Sigmoid colon (tissue), 6 donors: ENCODE measurements at regions not wholly inside any gene's neighbourhood (a gene's known extent, or its start where the extent isn't known, plus 50 kb on each side); places are given as distances from the start of the nearest gene placed in this dataset.

Experiments
- DNase-seq: peaks from one replicate; pipeline ENCODE4 v3.0.0-alpha.2; 2019
- H3K27ac ChIP-seq, 4 donors: fragments of 200-600 bp; sonication (generic); one replicate each; pipeline ENCODE4 v1.5.1; 2016 to 2019; ENCODE audit warnings: mild to moderate bottlenecking in 1 of 4
- H3K27me3 ChIP-seq, 3 donors: fragments of 200-600 bp; sonication (generic); one replicate each; pipeline ENCODE4 v1.5.1; 2019; ENCODE audit warnings: mild to moderate bottlenecking in 1 of 3
- H3K36me3 ChIP-seq, 4 donors: fragments of 200-600 bp; sonication (generic); one replicate each; pipeline ENCODE4 v1.5.1; 2016 to 2019
- H3K4me1 ChIP-seq, 4 donors: fragments of 200-600 bp; sonication (generic); one replicate each; pipeline ENCODE4 v1.5.1; 2017 to 2019
- H3K4me3 ChIP-seq, 4 donors: fragments of 200-600 bp; sonication (generic); one replicate each; pipeline ENCODE4 v1.5.1; 2017 to 2019; ENCODE audit warnings: mild to moderate bottlenecking in 2 of 4, moderate library complexity in 1 of 4
- H3K9me3 ChIP-seq, 4 donors: fragments of 200-600 bp in 3 of 4; sonication (generic) in 3 of 4; one replicate each; pipeline versions ENCODE4 v1.5.1 to v1.6.1; 2013 to 2019
- EP300 ChIP-seq, 4 donors: sonication (generic); formaldehyde crosslinking; IDR thresholded peaks; one replicate each; pipeline ENCODE4 v1.6.1; 2017; ENCODE audit warnings: antibody characterized with exemption in 4 of 4
- POLR2A ChIP-seq, 2 donors: fragments of 450-650 bp; IDR thresholded peaks; one replicate each; pipeline ENCODE4 v1.6.1; 2016; ENCODE audit warnings: antibody characterized with exemption in 2 of 2, mild to moderate bottlenecking in 2 of 2, moderate library complexity in 2 of 2
- POLR2AphosphoS5 ChIP-seq, 4 donors: sonication (generic); formaldehyde crosslinking; IDR thresholded peaks; one replicate each; pipeline ENCODE4 v1.6.1; 2017; ENCODE audit warnings: antibody characterized with exemption in 4 of 4
- WGBS, 2 donors: extraction: QIAGEN DNeasy Blood & Tissue Kit; methylation state at CpG; one replicate each; pipeline ENCODE4 v1.1.7; 2013; 5-methylcytosine and 5-hydroxymethylcytosine counted together
- intact Hi-C: fragments of 100-400 bp; cut with DNase I; formaldehyde crosslinking; loops from one replicate; pipeline ENCODE4 v1.15.1; 2023
- TF ChIP-seq, protein P1 (sequence below), 4 experiments: fragments of 450-650 bp in 3 of 4; fragments of 200-600 bp in 1 of 4; IDR thresholded peaks; one replicate each; pipeline ENCODE4 v1.5.1; 2016 to 2019; ENCODE audit warnings: antibody characterized with exemption in 4 of 4, mild to moderate bottlenecking in 3 of 4, moderate library complexity in 2 of 4
- donor health status: healthy with polysubstance abuse.
- donor health status: healthy.

GRCh38 chr15:57816599-57816998 is 110.1 kb downstream of the POLR2M start:
- 74 to 84% methylated on average over 6 of the region's 6 CpGs for WGBS, 2 donors
- intact Hi-C loops, result no loop called here
- no peaks in the 10 kb centered on the region for H3K4me1 ChIP-seq

DNA sequence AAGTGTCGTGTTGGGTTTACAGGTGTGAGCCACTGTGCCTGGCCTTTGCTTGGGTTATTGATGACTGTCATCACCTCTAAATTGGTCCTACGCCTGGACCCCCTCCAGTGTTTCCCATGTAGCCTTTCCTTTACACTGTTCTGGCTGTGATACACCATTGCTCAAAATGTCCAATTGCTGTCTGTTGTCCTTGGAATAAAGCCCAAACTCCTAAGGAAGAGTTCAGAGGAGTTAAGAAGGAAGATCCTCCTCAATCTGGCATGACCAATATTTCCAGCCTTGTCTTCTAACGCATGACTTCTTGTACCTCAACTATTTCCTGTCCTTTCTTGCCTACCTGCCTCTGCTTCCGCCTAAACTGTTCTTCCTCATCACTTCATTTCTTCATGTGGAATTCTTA is 113.1 kb downstream of the POLR2M start:
- intact Hi-C loops, result no loop called here
- no peak overlapping the region for H3K27ac ChIP-seq
- no peak for DNase-seq
- no peaks in the 10 kb centered on the region for H3K9me3 ChIP-seq
- 93% methylated on average over 4 of the region's 4 CpGs for WGBS, 2 donors
- H3K36me3 ChIP-seq, result no peaks in the 10 kb centered on the region
- TF ChIP-seq POLR2AphosphoS5 (IDR thresholded peaks at IDR 0.05) (no peak), EP300 (IDR thresholded peaks at IDR 0.05) (no peak), POLR2A (IDR thresholded peaks at IDR 0.05) (no peak)
- TF ChIP-seq, protein P1, sequence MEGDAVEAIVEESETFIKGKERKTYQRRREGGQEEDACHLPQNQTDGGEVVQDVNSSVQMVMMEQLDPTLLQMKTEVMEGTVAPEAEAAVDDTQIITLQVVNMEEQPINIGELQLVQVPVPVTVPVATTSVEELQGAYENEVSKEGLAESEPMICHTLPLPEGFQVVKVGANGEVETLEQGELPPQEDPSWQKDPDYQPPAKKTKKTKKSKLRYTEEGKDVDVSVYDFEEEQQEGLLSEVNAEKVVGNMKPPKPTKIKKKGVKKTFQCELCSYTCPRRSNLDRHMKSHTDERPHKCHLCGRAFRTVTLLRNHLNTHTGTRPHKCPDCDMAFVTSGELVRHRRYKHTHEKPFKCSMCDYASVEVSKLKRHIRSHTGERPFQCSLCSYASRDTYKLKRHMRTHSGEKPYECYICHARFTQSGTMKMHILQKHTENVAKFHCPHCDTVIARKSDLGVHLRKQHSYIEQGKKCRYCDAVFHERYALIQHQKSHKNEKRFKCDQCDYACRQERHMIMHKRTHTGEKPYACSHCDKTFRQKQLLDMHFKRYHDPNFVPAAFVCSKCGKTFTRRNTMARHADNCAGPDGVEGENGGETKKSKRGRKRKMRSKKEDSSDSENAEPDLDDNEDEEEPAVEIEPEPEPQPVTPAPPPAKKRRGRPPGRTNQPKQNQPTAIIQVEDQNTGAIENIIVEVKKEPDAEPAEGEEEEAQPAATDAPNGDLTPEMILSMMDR (IDR thresholded peaks at IDR 0.05), result no peak
- H3K27me3 ChIP-seq, result no peaks in the 10 kb centered on the region
- no peak overlapping the region for H3K4me3 ChIP-seq
- no peaks in the 10 kb centered on the region for H3K4me1 ChIP-seq

More at GRCh38 chr15:57816599-57816998, 110.1 kb downstream of the POLR2M start:
- no peaks in the 10 kb centered on the region for H3K27me3 ChIP-seq
- H3K4me3 ChIP-seq, result no peak overlapping the region
- H3K36me3 ChIP-seq, result no peaks in the 10 kb centered on the region
- no peaks in the 10 kb centered on the region for H3K9me3 ChIP-seq
- no peak for TF ChIP-seq EP300 (IDR thresholded peaks at IDR 0.05)
- TF ChIP-seq, protein P1 (IDR thresholded peaks at IDR 0.05), result no peak
- no peak for TF ChIP-seq POLR2A (IDR thresholded peaks at IDR 0.05)
- TF ChIP-seq POLR2AphosphoS5 (IDR thresholded peaks at IDR 0.05), result no peak
- no peak for DNase-seq
- no peak overlapping the region for H3K27ac ChIP-seq

- Histone ChIP-seq H3K9me3 (no peaks in the 10 kb centered on the region), H3K36me3 (no peaks in the 10 kb centered on the region), H3K4me1 (no peaks in the 10 kb centered on the region), H3K27ac (no peak overlapping the region), H3K4me3 (no peak overlapping the region), H3K27me3 (no peaks in the 10 kb centered on the region)
- intact Hi-C loops, result no loop called here
- 49 to 65% methylated on average over 2 of the region's 2 CpGs for WGBS, 2 donors
- TF ChIP-seq POLR2A (IDR thresholded peaks at IDR 0.05) (no peak), EP300 (IDR thresholded peaks at IDR 0.05) (no peak), POLR2AphosphoS5 (IDR thresholded peaks at IDR 0.05) (no peak)
- TF ChIP-seq, protein P1 (IDR thresholded peaks at IDR 0.05), result no peak
- no peak for DNase-seq
These were observed 113.6 kb downstream of the POLR2M start for GRCh38 chr15:57820119-57820518.

DNA sequence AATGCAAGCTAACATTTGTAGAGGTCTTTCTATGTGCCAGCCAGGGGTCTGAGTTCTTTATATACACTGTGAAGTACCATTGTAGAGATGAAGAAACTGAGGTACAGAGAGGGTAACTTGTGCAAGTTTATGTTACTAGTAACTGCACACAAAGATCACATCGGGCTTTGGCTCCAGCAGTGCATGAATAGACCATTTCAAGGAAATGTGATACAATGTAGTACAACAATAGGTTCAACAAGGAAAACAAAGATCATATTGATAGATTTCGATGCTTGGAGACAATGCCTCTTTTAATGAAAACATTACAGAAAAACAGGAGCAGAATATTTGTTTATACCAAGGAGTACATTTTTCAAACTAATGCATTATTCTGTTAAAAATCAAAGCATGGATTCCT is 115.3 kb downstream of the POLR2M start:
- Histone ChIP-seq H3K4me3 (no peak overlapping the region), H3K9me3 (no peaks in the 10 kb centered on the region), H3K4me1 (no peaks in the 10 kb centered on the region), H3K27ac (no peak overlapping the region), H3K36me3 (no peaks in the 10 kb centered on the region), H3K27me3 (no peaks in the 10 kb centered on the region)
- no peak for TF ChIP-seq POLR2A (IDR thresholded peaks at IDR 0.05)
- TF ChIP-seq, protein P1 (IDR thresholded peaks at IDR 0.05), result no peak
- TF ChIP-seq EP300 (IDR thresholded peaks at IDR 0.05), result no peak
- intact Hi-C loops, result no loop called here
- no peak for DNase-seq
- 74 to 76% methylated on average over 2 of the region's 2 CpGs for WGBS, 2 donors

- TF ChIP-seq EP300 (IDR thresholded peaks at IDR 0.05) (no peak), POLR2A (IDR thresholded peaks at IDR 0.05) (no peak), POLR2AphosphoS5 (IDR thresholded peaks at IDR 0.05) (no peak)
- TF ChIP-seq, protein P1 (IDR thresholded peaks at IDR 0.05), result no peak
- Histone ChIP-seq H3K27ac (no peak overlapping the region), H3K36me3 (no peaks in the 10 kb centered on the region), H3K4me1 (no peaks in the 10 kb centered on the region), H3K27me3 (no peaks in the 10 kb centered on the region), H3K9me3 (no peaks in the 10 kb centered on the region), H3K4me3 (no peak overlapping the region)
- WGBS, 2 donors, result 82 to 85% methylated on average over 6 of the region's 6 CpGs
- no peak for DNase-seq
- intact Hi-C loops, result no loop called here
These were observed 116.9 kb downstream of the POLR2M start for GRCh38 chr15:57823325-57823882.
